ES-I3 (cell line): ENCODE measurements at regions not wholly inside any gene's neighbourhood (a gene's known extent, or its start where the extent isn't known, plus 50 kb on each side); places are given as distances from the start of the nearest gene placed in this dataset.

Source experiments
- H3K36me3 ChIP-seq: 2 replicates; pipeline ENCODE4 v1.6.1; 2013; ENCODE audit warnings: mild to moderate bottlenecking, low read length, control low read depth, moderate library complexity; ENCODE audit not compliant: insufficient read depth
- H3K4me1 ChIP-seq: 2 replicates; pipeline ENCODE4 v1.6.1; 2013; ENCODE audit warnings: mild to moderate bottlenecking, control low read depth, low read length; ENCODE audit not compliant: insufficient read depth
- H3K9ac ChIP-seq: 2 replicates; pipeline ENCODE4 v1.6.1; 2013; ENCODE audit warnings: low read depth, mild to moderate bottlenecking, low read length, moderate library complexity
- H3K9me3 ChIP-seq: 2 replicates; pipeline ENCODE4 v1.6.1; 2013; ENCODE audit warnings: mild to moderate bottlenecking, low read length, moderate library complexity; ENCODE audit not compliant: control insufficient read depth, insufficient read depth

DNA sequence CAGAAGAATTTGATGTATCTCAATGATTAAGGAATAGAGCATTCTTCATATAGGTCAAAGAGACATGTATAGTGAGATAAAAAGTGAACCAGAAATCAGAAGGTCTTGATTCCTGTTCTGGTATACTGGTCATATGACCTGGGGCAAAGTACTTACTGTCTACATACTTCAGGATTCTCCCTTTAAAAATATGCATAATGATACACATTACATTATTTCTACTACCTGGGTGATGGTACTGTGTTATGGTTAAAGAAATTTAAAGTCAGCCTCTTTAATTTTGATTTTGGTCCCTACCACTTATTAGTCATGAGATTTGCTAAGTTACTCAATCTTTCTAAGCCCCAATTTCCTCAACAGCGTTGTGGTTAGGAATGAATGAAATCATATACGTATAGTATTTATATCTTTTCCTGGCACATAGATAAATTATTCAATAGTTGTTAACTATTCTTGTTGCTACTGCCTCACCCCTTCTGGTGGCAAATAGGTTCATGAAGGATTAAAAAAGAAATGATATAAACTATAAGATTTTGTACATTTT is 984.1 kb downstream of the TLE4 start:
- no peaks in the 10 kb centered on the region for H3K4me1 ChIP-seq
- H3K9me3 ChIP-seq = no peaks in the 10 kb centered on the region
- H3K9ac ChIP-seq = no peak overlapping the region
- no peaks in the 10 kb centered on the region for H3K36me3 ChIP-seq

DNA sequence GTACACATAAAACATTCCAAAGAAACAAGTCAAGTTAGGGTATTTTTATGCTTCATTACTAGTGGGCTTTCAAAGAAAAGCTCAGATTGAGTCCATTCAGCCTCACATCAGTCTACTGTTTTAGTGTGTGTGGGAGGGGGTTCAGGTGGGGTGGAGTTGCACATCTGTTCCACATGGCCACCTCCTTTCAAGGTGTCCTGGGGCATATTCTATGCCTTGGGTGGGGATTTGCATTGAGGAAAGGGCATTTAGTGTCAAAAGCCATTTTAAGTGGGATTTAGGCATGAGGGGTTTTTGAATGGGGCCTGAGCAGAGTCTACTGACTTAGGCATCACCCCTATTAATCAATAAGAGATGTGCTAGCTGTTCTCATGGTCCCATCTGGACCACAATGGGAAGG is 983.1 kb downstream of the TLE4 start:
- Histone ChIP-seq H3K9me3 (no peaks in the 10 kb centered on the region), H3K4me1 (no peaks in the 10 kb centered on the region), H3K9ac (no peak overlapping the region), H3K36me3 (no peaks in the 10 kb centered on the region)

DNA sequence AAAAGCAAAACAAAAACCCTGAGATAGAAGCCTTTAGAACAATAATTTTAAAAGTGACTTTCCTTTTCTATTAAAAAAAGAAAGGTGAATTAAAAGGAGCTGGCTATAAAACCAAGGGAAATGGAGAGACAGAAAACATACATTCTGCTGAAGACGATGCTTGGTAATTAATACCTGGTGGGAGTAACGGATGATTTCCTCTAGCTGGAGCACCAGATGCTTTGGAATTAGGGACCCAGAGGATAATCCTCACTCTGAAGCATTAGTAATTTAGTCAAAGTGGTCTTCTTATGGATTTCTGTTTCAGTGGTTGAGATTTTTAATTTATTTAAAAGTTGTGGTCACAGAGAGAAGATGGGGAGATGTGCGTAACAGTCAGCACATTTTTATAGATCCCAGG is 982.5 kb downstream of the TLE4 start:
- Histone ChIP-seq H3K9me3 (no peaks in the 10 kb centered on the region), H3K9ac (no peak overlapping the region), H3K4me1 (no peaks in the 10 kb centered on the region), H3K36me3 (no peaks in the 10 kb centered on the region)

DNA sequence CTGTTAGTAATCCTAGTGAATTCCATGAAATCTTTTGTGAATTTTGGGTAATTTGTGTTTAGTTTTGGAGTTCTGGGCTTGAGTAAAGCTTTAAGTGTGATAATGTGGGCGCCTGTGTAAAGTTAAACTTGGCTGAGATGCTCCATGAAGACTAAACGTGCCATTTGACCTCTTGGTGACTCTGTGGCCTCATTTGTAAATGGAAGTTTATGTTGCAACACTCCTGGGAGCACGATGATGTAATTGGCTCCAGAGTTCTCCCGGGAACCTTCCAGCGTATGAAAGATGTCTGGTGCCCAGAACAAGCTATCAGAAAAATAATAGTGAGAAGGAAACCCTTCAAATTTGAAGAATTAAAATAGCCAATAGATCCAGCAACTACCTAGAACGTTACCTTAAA is 981.2 kb downstream of the TLE4 start:
- H3K4me1 ChIP-seq = no peaks in the 10 kb centered on the region
- H3K9ac ChIP-seq = no peak overlapping the region
- H3K36me3 ChIP-seq = no peaks in the 10 kb centered on the region
- H3K9me3 ChIP-seq = no peaks in the 10 kb centered on the region

- Histone ChIP-seq H3K4me1 (no peaks in the 10 kb centered on the region), H3K9me3 (no peaks in the 10 kb centered on the region), H3K36me3 (no peaks in the 10 kb centered on the region), H3K9ac (no peak overlapping the region)
These were observed 978.4 kb downstream of the TLE4 start for GRCh38 chr9:80550181-80550580.

- H3K4me1 ChIP-seq = no peaks in the 10 kb centered on the region
- H3K36me3 ChIP-seq = no peaks in the 10 kb centered on the region
- no peak overlapping the region for H3K9ac ChIP-seq
- H3K9me3 ChIP-seq = no peaks in the 10 kb centered on the region; the same call in 1 of the 2 replicates
These were observed 975.8 kb downstream of the TLE4 start for GRCh38 chr9:80547613-80548012.

- H3K9ac ChIP-seq = no peak overlapping the region
- H3K4me1 ChIP-seq = no peaks in the 10 kb centered on the region
- H3K36me3 ChIP-seq = no peaks in the 10 kb centered on the region
- no peaks in the 10 kb centered on the region; the same call in 1 of the 2 replicates for H3K9me3 ChIP-seq
These were observed 968.6 kb downstream of the TLE4 start for GRCh38 chr9:80540387-80540786.

DNA sequence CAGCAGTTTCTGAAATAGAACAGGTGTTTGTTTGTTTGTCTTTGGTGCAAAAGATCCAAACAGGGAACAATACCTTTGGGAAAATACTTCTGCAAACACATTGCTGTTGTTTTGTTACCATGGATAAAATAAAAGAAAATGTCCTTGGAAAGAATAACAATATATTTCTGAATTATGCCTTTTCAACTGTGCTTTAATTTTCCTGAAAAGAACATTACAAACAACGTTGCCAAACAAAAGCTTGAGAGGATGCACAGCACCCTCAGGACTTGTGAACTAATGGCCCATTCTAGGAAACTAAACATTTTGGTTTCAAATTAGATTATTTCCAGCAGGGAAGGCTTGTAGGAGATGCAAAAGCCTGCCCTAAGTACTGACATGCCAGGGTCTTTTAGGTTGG is 967.2 kb downstream of the TLE4 start:
- H3K36me3 ChIP-seq = no peaks in the 10 kb centered on the region
- H3K4me1 ChIP-seq = no peaks in the 10 kb centered on the region
- H3K9ac ChIP-seq = no peak overlapping the region
- no peaks in the 10 kb centered on the region; the same call in 1 of the 2 replicates for H3K9me3 ChIP-seq

- Histone ChIP-seq H3K9ac (no peak overlapping the region), H3K36me3 (no peaks in the 10 kb centered on the region), H3K9me3 (no peaks in the 10 kb centered on the region), H3K4me1 (no peaks in the 10 kb centered on the region)
These were observed 950.7 kb downstream of the TLE4 start for GRCh38 chr9:80522465-80522864.

GRCh38 chr9:80521151-80521550 is 949.4 kb downstream of the TLE4 start:
- H3K36me3 ChIP-seq = no peaks in the 10 kb centered on the region

DNA sequence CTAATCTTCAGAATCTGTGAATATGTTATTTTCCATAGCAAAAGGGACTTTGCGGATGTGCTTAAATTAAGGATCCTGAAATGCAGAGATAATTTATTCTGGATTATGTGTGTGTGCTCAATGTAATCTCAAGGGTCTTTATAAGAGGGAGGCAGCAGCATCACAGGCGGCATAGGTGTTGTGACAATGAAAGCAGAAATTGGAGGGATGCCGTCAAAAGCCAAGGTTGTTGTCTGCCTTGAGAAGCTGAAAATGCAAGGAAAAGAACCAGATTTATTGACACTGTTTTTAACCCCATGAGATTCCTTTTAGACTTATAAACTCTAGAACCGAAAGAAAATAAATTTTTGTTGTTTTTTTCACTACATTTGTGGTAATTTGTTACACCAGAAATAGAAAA is 948.5 kb downstream of the TLE4 start:
- H3K4me1 ChIP-seq = no peaks in the 10 kb centered on the region
- no peaks in the 10 kb centered on the region for H3K9me3 ChIP-seq
- no peaks in the 10 kb centered on the region for H3K36me3 ChIP-seq
- H3K9ac ChIP-seq = no peak overlapping the region

More at GRCh38 chr9:80521151-80521550, 949.4 kb downstream of the TLE4 start:
- Histone ChIP-seq H3K9ac (no peak overlapping the region), H3K4me1 (no peaks in the 10 kb centered on the region), H3K9me3 (no peaks in the 10 kb centered on the region)

- Histone ChIP-seq H3K9ac (no peak overlapping the region), H3K36me3 (no peaks in the 10 kb centered on the region), H3K9me3 (no peaks in the 10 kb centered on the region), H3K4me1 (no peaks in the 10 kb centered on the region)
These were observed 946.7 kb downstream of the TLE4 start for GRCh38 chr9:80518441-80518840.

- Histone ChIP-seq H3K9ac (no peak overlapping the region), H3K4me1 (no peaks in the 10 kb centered on the region), H3K9me3 (no peaks in the 10 kb centered on the region), H3K36me3 (no peaks in the 10 kb centered on the region)
These were observed 944.9 kb downstream of the TLE4 start for GRCh38 chr9:80516679-80517078.

- no peaks in the 10 kb centered on the region for H3K9me3 ChIP-seq
- H3K9ac ChIP-seq = no peak overlapping the region
- no peaks in the 10 kb centered on the region for H3K4me1 ChIP-seq
- H3K36me3 ChIP-seq = no peaks in the 10 kb centered on the region
These were observed 937.6 kb downstream of the TLE4 start for GRCh38 chr9:80509358-80509757.

DNA sequence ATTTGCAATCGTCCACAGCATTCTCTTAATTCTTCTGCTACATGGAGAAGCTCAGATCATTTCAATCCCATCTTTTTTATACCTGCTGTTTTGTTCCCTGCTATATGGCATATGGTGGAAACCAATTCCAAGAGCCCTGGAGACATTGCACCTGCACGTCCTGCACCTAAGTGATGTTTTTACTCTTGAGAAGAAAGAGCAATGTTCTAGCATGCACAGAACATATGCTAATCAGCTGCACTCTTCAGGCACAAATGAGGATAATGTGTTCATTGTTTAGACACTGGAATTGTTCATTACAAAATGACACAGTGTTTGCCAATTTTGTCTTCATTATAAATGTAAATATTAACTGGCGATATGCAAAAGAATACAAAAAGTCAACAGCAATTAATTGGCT is 935.8 kb downstream of the TLE4 start:
- no peak overlapping the region for H3K9ac ChIP-seq
- H3K36me3 ChIP-seq = no peaks in the 10 kb centered on the region
- no peaks in the 10 kb centered on the region for H3K9me3 ChIP-seq
- H3K4me1 ChIP-seq = no peaks in the 10 kb centered on the region
